HG02870 (cell line): ENCODE measurements at regions not wholly inside any gene's neighbourhood (a gene's known extent, or its start where the extent isn't known, plus 50 kb on each side); places are given as distances from the start of the nearest gene placed in this dataset.

Source experiments
- ATAC-seq: cut with Tn5 transposase; IDR thresholded peaks from one replicate; pipeline ENCODE4 v1.9.1; 2021; ENCODE audit warnings: mild to moderate bottlenecking, moderate library complexity; ENCODE audit not compliant: unreplicated experiment

GRCh38 chr9:113695901-113696300, 180.2 kb upstream of the ZNF618 start:
- no peak for ATAC-seq

- ATAC-seq: no peak
Measured at GRCh38 chr9:113701774-113702755, 174.0 kb upstream of the ZNF618 start.

- no peak for ATAC-seq
Measured at GRCh38 chr9:113705306-113705927, 170.7 kb upstream of the ZNF618 start.

- no peak for ATAC-seq
Measured at GRCh38 chr9:113705928-113706519, 170.1 kb upstream of the ZNF618 start.

GRCh38 chr9:113707953-113708695, 168.0 kb upstream of the ZNF618 start:
- ATAC-seq: no peak

GRCh38 chr9:113708821-113709713, 167.0 kb upstream of the ZNF618 start:
- ATAC-seq: no peak

- ATAC-seq: no peak
Measured at GRCh38 chr9:113709721-113710120, 166.4 kb upstream of the ZNF618 start.

- ATAC-seq: no peak
Measured at GRCh38 chr9:113711251-113711650, 164.9 kb upstream of the ZNF618 start.

GRCh38 chr9:113712053-113712452, 164.1 kb upstream of the ZNF618 start:
- ATAC-seq: no peak

GRCh38 chr9:113715086-113715485, 161.0 kb upstream of the ZNF618 start:
- no peak for ATAC-seq

GRCh38 chr9:113719919-113720318, 156.2 kb upstream of the ZNF618 start:
- no peak for ATAC-seq

GRCh38 chr9:113720495-113720894, 155.6 kb upstream of the ZNF618 start:
- no peak for ATAC-seq

GRCh38 chr9:113721856-113722255, 154.3 kb upstream of the ZNF618 start:
- no peak for ATAC-seq

- no peak for ATAC-seq
Measured at GRCh38 chr9:113724202-113724601, 151.9 kb upstream of the ZNF618 start.

GRCh38 chr9:113728989-113729388, 147.1 kb upstream of the ZNF618 start:
- ATAC-seq: no peak

GRCh38 chr9:113734826-113735225, 141.3 kb upstream of the ZNF618 start:
- no peak for ATAC-seq

- no peak for ATAC-seq
Measured at GRCh38 chr9:113737517-113738271, 138.4 kb upstream of the ZNF618 start.

GRCh38 chr9:113738496-113738892, 137.6 kb upstream of the ZNF618 start:
- no peak for ATAC-seq

- no peak for ATAC-seq
Measured at GRCh38 chr9:113738893-113739604, 137.1 kb upstream of the ZNF618 start.
